ENCODE measurements at regions not wholly inside any gene's neighbourhood (a gene's known extent, or its start where the extent isn't known, plus 50 kb on each side); places are given as distances from the start of the nearest gene placed in this dataset.

- TF ChIP-seq POLR2A (IDR thresholded peaks at IDR 0.05) (no peak), CTCF (IDR thresholded peaks at IDR 0.05) (no peak)
These were observed 79.8 kb downstream of the PTGR3 start for GRCh38 chr18:75128911-75129716.
